K562 (cell line): ENCODE measurements at regions not wholly inside any gene's neighbourhood (a gene's known extent, or its start where the extent isn't known, plus 50 kb on each side); places are given as distances from the start of the nearest gene placed in this dataset.

ENCODE experiments used
- CTCF ChIP-seq, 3 experiments: IDR thresholded peaks in 2 of 3; conservative IDR thresholded peaks in 1 of 3; 2 replicates each; pipeline ENCODE4 v1.5.1; 2011 to 2012; ENCODE audit warnings: low read length in 3 of 3, mild to moderate bottlenecking in 3 of 3, control low read depth in 2 of 3, improper control_type of control experiment in 1 of 3, inconsistent platforms in 1 of 3, low read depth in 1 of 3, mixed read lengths in 1 of 3, moderate library complexity in 1 of 3; ENCODE audit not compliant: insufficient read depth in 2 of 3
- LARP7 ChIP-seq: fragments of 450-650 bp; IDR thresholded peaks from 2 replicates; pipeline ENCODE4 v1.6.1; 2016
- NFIC ChIP-seq: fragments of 450-650 bp; IDR thresholded peaks from 2 replicates; pipeline ENCODE4 v1.6.1; 2017; ENCODE audit warnings: mild to moderate bottlenecking, inconsistent platforms
- POLR2A ChIP-seq: fragments of 450-650 bp; conservative IDR thresholded peaks from 2 replicates; pipeline ENCODE4 v1.6.1; 2016
- POLR2AphosphoS5 ChIP-seq: IDR thresholded peaks from 2 replicates; pipeline ENCODE4 v1.6.1; 2011; ENCODE audit warnings: mild to moderate bottlenecking, low read depth, low read length, moderate library complexity; ENCODE audit not compliant: control insufficient read depth, insufficient read depth
- SP2 ChIP-seq: IDR thresholded peaks from 2 replicates; pipeline ENCODE4 v1.6.1; 2011; ENCODE audit warnings: mild to moderate bottlenecking, low read depth, low read length, moderate library complexity; ENCODE audit not compliant: poor library complexity, severe bottlenecking; ENCODE audit errors: extremely low read depth
- XRCC5 ChIP-seq: fragments of 200-400 bp; formaldehyde crosslinking; IDR thresholded peaks from 2 replicates; pipeline ENCODE4 v1.6.1; 2017; ENCODE audit warnings: low read depth, mild to moderate bottlenecking, low read length
- ZBTB7A ChIP-seq: IDR thresholded peaks from 2 replicates; pipeline ENCODE4 v1.6.1; 2011; ENCODE audit warnings: low read depth, mild to moderate bottlenecking, low read length, moderate library complexity, borderline replicate concordance; ENCODE audit not compliant: control insufficient read depth
- ZKSCAN3 ChIP-seq: fragments of 250-450 bp; sonication (Bioruptor Pico); IDR thresholded peaks from 2 replicates; pipeline ENCODE4 v1.4.0; 2020
- ZNF197 ChIP-seq: fragments of 200-800 bp; sonication (Bioruptor generic); IDR thresholded peaks from 2 replicates; pipeline ENCODE4 v1.6.1; 2016; ENCODE audit warnings: low read depth, missing genetic modification characterization, missing compliant biosample characterization
- ZNF57 ChIP-seq: fragments of 450-650 bp; formaldehyde crosslinking; IDR thresholded peaks from 2 replicates; pipeline ENCODE4 v1.4.0; 2020; ENCODE audit warnings: mild to moderate bottlenecking, moderate library complexity
- TF ChIP-seq, protein P1 (sequence below): fragments of 200-400 bp; formaldehyde crosslinking; IDR thresholded peaks from 2 replicates; pipeline ENCODE4 v1.6.1; 2017; ENCODE audit warnings: mild to moderate bottlenecking, low read depth, low read length, moderate library complexity

GRCh38 chr13:105464249-105464648 is 1071.2 kb downstream of the EFNB2 start:
- no peak for TF ChIP-seq CTCF (IDR thresholded peaks at IDR 0.05 in 2 of 3, conservative IDR thresholded peaks at IDR 0.05 in 1 of 3; ENCODE audit: insufficient read depth in 2 of 3, low read depth in 1 of 3, low read length in 3 of 3)
- no peak for TF ChIP-seq SP2
- no peak for TF ChIP-seq ZNF57 (CRISPR knock-in tag)
- TF ChIP-seq POLR2A, result no peak
- TF ChIP-seq ZBTB7A, result no peak
- no peak for TF ChIP-seq POLR2AphosphoS5
- TF ChIP-seq, protein P1, sequence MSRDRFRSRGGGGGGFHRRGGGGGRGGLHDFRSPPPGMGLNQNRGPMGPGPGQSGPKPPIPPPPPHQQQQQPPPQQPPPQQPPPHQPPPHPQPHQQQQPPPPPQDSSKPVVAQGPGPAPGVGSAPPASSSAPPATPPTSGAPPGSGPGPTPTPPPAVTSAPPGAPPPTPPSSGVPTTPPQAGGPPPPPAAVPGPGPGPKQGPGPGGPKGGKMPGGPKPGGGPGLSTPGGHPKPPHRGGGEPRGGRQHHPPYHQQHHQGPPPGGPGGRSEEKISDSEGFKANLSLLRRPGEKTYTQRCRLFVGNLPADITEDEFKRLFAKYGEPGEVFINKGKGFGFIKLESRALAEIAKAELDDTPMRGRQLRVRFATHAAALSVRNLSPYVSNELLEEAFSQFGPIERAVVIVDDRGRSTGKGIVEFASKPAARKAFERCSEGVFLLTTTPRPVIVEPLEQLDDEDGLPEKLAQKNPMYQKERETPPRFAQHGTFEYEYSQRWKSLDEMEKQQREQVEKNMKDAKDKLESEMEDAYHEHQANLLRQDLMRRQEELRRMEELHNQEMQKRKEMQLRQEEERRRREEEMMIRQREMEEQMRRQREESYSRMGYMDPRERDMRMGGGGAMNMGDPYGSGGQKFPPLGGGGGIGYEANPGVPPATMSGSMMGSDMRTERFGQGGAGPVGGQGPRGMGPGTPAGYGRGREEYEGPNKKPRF, result no peak
- TF ChIP-seq ZKSCAN3 (CRISPR knock-in tag), result no peak
- no peak for TF ChIP-seq XRCC5
- no peak for TF ChIP-seq ZNF197
- TF ChIP-seq LARP7, result no peak
- TF ChIP-seq NFIC, result no peak
